Right atrium auricular region (tissue), 2 donors: ENCODE measurements at regions not wholly inside any gene's neighbourhood (a gene's known extent, or its start where the extent isn't known, plus 50 kb on each side); places are given as distances from the start of the nearest gene placed in this dataset.

ENCODE experiments used
- DNase-seq: peaks from one replicate; pipeline ENCODE4 v3.0.0-alpha.2; 2019; ENCODE audit warnings: low spot score
- H3K27ac ChIP-seq, 2 donors: fragments of 200-600 bp; sonication (generic); 1 replicate in 1 of 2; 2 replicates in 1 of 2; pipeline ENCODE4 v1.5.1; 2016 to 2019
- H3K27me3 ChIP-seq, 2 donors: fragments of 200-600 bp; sonication (generic); one replicate each; pipeline versions ENCODE4 v1.5.1 to v1.6.0; 2017 to 2019
- H3K36me3 ChIP-seq: fragments of 200-600 bp; sonication (generic); one replicate; pipeline ENCODE4 v1.5.1; 2016
- H3K4me1 ChIP-seq, 2 donors: fragments of 200-600 bp; sonication (generic); one replicate each; pipeline versions ENCODE4 v1.5.1 to v1.6.0; 2017 to 2019
- H3K4me3 ChIP-seq, 2 donors: fragments of 200-600 bp; sonication (generic); 1 replicate in 1 of 2; 2 replicates in 1 of 2; pipeline ENCODE4 v1.5.1; 2017 to 2019; ENCODE audit warnings: mild to moderate bottlenecking in 1 of 2, moderate library complexity in 1 of 2
- H3K9me3 ChIP-seq, 2 donors: fragments of 200-600 bp; sonication (generic); one replicate each; pipeline ENCODE4 v1.5.1; 2019
- TF ChIP-seq, protein P1 (sequence below), 2 donors: fragments of 200-600 bp; sonication (generic); IDR thresholded peaks; one replicate each; pipeline ENCODE4 v1.5.1; 2019; ENCODE audit warnings: antibody characterized with exemption in 2 of 2

- DNase-seq: no peak
- no peak overlapping the region for H3K4me3 ChIP-seq
- H3K27me3 ChIP-seq: no peaks in the 10 kb centered on the region
- TF ChIP-seq, protein P1, sequence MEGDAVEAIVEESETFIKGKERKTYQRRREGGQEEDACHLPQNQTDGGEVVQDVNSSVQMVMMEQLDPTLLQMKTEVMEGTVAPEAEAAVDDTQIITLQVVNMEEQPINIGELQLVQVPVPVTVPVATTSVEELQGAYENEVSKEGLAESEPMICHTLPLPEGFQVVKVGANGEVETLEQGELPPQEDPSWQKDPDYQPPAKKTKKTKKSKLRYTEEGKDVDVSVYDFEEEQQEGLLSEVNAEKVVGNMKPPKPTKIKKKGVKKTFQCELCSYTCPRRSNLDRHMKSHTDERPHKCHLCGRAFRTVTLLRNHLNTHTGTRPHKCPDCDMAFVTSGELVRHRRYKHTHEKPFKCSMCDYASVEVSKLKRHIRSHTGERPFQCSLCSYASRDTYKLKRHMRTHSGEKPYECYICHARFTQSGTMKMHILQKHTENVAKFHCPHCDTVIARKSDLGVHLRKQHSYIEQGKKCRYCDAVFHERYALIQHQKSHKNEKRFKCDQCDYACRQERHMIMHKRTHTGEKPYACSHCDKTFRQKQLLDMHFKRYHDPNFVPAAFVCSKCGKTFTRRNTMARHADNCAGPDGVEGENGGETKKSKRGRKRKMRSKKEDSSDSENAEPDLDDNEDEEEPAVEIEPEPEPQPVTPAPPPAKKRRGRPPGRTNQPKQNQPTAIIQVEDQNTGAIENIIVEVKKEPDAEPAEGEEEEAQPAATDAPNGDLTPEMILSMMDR (IDR thresholded peaks at IDR 0.05): no peak
- no peaks in the 10 kb centered on the region for H3K9me3 ChIP-seq
- no peaks in the 10 kb centered on the region for H3K36me3 ChIP-seq
- H3K27ac ChIP-seq: no peak overlapping the region
- H3K4me1 ChIP-seq: no peaks in the 10 kb centered on the region
Measured at GRCh38 chr13:39130301-39130700, 92.0 kb downstream of the NHLRC3 start.

DNA sequence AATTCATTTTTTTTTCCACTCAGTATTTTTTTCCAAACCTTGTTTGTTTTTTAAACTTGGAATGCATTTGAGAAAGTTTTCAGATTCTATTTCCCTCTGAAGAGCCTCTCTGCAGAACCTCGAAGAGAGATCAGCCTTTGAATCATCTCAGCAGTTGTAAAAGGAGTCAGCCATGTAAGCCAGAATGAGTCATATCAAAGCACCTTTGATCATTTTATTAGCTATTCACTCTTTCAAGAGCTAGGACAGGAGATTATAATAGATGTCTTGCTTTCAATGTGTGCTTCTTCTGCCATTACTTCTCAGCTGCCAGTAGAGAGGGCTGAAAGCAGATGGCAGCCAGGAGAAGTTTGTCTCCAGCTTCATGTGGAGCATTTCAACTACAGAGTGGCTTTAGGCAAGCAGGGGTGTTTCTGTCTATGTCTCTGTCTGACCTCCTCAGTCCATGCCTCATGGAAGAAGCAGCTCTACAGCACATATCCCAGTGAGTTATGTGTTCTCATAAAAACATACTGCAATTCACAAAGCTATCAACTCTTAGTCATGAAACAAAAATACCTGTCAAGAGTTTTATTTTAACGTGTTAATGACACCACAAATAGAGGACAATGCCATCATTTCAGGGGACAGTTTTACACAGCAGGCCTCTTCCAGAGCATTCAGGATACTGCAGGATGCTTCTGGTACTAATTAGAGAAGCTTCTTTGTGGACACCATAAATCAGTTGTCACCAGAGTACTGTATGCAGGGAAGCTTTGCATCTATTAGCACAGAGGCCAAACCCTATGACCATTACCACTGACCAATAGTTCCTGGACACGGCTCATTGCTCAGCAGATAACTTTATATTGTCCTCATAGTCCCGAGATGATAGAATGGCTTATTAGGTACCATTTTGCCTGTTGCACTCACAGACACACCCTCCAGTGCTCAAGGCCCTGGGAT lies 94.3 kb downstream of the NHLRC3 start:
- no peak overlapping the region for H3K4me3 ChIP-seq
- DNase-seq: no peak
- no peak overlapping the region for H3K27ac ChIP-seq
- H3K9me3 ChIP-seq: no peaks in the 10 kb centered on the region
- no peaks in the 10 kb centered on the region for H3K36me3 ChIP-seq
- no peaks in the 10 kb centered on the region for H3K27me3 ChIP-seq
- TF ChIP-seq, protein P1 (IDR thresholded peaks at IDR 0.05): no peak
- H3K4me1 ChIP-seq: no peaks in the 10 kb centered on the region

- H3K9me3 ChIP-seq: no peaks in the 10 kb centered on the region
- no peaks in the 10 kb centered on the region for H3K27me3 ChIP-seq
- no peak overlapping the region for H3K4me3 ChIP-seq
- no peak for DNase-seq
- no peaks in the 10 kb centered on the region for H3K36me3 ChIP-seq
- TF ChIP-seq, protein P1 (IDR thresholded peaks at IDR 0.05): no peak
- H3K4me1 ChIP-seq: no peaks in the 10 kb centered on the region
- no peak overlapping the region for H3K27ac ChIP-seq
Measured at GRCh38 chr13:39133781-39134180, 95.5 kb downstream of the NHLRC3 start.

DNA sequence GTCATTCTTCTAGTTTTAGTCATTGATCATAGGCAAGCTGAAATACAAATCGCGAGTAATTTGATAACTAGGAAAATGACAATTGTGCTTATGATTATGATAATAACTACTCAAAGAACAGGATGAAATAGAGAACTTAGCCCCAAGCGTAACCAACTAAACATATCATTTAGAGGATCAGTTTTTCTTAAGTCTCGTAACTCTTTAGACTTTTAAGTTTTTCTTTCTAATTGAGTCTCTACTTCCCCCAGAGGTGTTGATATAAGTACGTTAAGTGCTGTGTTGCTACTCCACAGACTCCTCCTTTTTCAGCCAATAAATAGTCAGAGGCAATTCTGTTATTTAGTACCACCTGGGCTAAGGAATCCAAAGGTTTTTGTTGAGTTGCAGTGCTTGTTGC lies 96.3 kb downstream of the NHLRC3 start:
- no peaks in the 10 kb centered on the region for H3K4me1 ChIP-seq
- H3K4me3 ChIP-seq: no peak overlapping the region
- H3K27me3 ChIP-seq: no peaks in the 10 kb centered on the region
- no peaks in the 10 kb centered on the region for H3K9me3 ChIP-seq
- no peak overlapping the region for H3K27ac ChIP-seq
- DNase-seq: no peak
- H3K36me3 ChIP-seq: no peaks in the 10 kb centered on the region
- TF ChIP-seq, protein P1 (IDR thresholded peaks at IDR 0.05): no peak

DNA sequence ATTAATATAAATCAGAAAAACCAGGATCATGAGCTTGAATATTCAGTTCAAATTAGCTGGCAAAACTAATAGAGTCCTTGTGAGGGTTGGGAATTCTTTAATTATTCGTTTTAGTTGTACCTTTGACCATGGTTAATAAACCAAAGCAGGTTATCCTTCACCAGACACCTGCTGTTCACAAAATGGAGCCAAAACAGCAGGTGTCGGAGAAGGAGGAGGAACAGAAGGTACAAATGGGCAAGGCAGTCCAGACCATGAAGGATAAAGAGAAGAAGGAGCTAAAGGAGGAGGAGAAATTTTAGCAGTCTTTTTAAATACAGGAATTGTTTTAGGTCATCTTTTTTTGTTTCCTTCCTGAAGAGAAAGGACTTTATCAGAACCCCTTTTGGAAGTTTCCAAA lies 106.1 kb downstream of the NHLRC3 start:
- H3K27ac ChIP-seq: no peak overlapping the region
- no peak overlapping the region for H3K4me3 ChIP-seq
- TF ChIP-seq, protein P1 (IDR thresholded peaks at IDR 0.05): no peak
- H3K36me3 ChIP-seq: no peaks in the 10 kb centered on the region
- H3K4me1 ChIP-seq: peaks cover 0 to 11% of the 10 kb centered on the region in 2 donors
- DNase-seq: no peak
- H3K27me3 ChIP-seq: no peaks in the 10 kb centered on the region
- H3K9me3 ChIP-seq: no peaks in the 10 kb centered on the region
